ENCODE measurements at regions not wholly inside any gene's neighbourhood (a gene's known extent, or its start where the extent isn't known, plus 50 kb on each side); places are given as distances from the start of the nearest gene placed in this dataset.

GRCh38 chr1:98072047-98072446 lies 151.2 kb upstream of the DPYD start:
- Histone ChIP-seq H3K36me3 (ENCODE audit: control insufficient read depth in 4 of 4, insufficient read depth in 4 of 4, low read length in 4 of 4) (no peaks in the 10 kb centered on the region), H3K9ac (ENCODE audit: insufficient read depth in 1 of 2, low read length in 2 of 2) (no peak overlapping the region), H3K27me3 (ENCODE audit: control insufficient read depth in 3 of 3, insufficient read depth in 3 of 3, low read length in 2 of 3) (no peaks in the 10 kb centered on the region), H3K4me1 (ENCODE audit: control insufficient read depth in 5 of 5, insufficient read depth in 5 of 5, low read length in 5 of 5) (no peaks in the 10 kb centered on the region), H3K9me3 (ENCODE audit: control insufficient read depth in 4 of 4, insufficient read depth in 3 of 4, low read length in 3 of 4) (no peaks in the 10 kb centered on the region), H3K4me3 (no peak overlapping the region), H3K27ac (ENCODE audit: low read depth in 1 of 2, low read length in 1 of 2) (no peak overlapping the region)
- ATAC-seq (ENCODE audit: insufficient read depth, low FRiP score) (no peak), DNase-seq (no peak)
- 71 to 82% methylated on average over 2 of the region's 2 CpGs for WGBS, 2 donors
- no peak for TF ChIP-seq CTCF (IDR thresholded peaks at IDR 0.05; ENCODE audit: control extremely low read depth, extremely low read depth)

GRCh38 chr1:98068016-98068415 lies 147.2 kb upstream of the DPYD start:
- Histone ChIP-seq H3K27me3 (ENCODE audit: control insufficient read depth in 3 of 3, insufficient read depth in 3 of 3, low read length in 2 of 3) (no peaks in the 10 kb centered on the region), H3K36me3 (ENCODE audit: control insufficient read depth in 4 of 4, insufficient read depth in 4 of 4, low read length in 4 of 4) (no peaks in the 10 kb centered on the region), H3K9me3 (ENCODE audit: control insufficient read depth in 4 of 4, insufficient read depth in 3 of 4, low read length in 3 of 4) (no peaks in the 10 kb centered on the region), H3K4me3 (no peak overlapping the region), H3K27ac (ENCODE audit: low read depth in 1 of 2, low read length in 1 of 2) (no peak overlapping the region), H3K4me1 (ENCODE audit: control insufficient read depth in 5 of 5, insufficient read depth in 5 of 5, low read length in 5 of 5) (no peaks in the 10 kb centered on the region), H3K9ac (ENCODE audit: insufficient read depth in 1 of 2, low read length in 2 of 2) (no peak overlapping the region)
- no peak for ATAC-seq (ENCODE audit: insufficient read depth, low FRiP score)
- no peak for DNase-seq
- no peak for TF ChIP-seq CTCF (IDR thresholded peaks at IDR 0.05; ENCODE audit: control extremely low read depth, extremely low read depth)

GRCh38 chr1:98066911-98067310 lies 146.1 kb upstream of the DPYD start:
- Histone ChIP-seq H3K9me3 (ENCODE audit: control insufficient read depth in 4 of 4, insufficient read depth in 3 of 4, low read length in 3 of 4) (no peaks in the 10 kb centered on the region), H3K9ac (ENCODE audit: insufficient read depth in 1 of 2, low read length in 2 of 2) (no peak overlapping the region), H3K36me3 (ENCODE audit: control insufficient read depth in 4 of 4, insufficient read depth in 4 of 4, low read length in 4 of 4) (no peaks in the 10 kb centered on the region), H3K27ac (ENCODE audit: low read depth in 1 of 2, low read length in 1 of 2) (no peak overlapping the region), H3K4me3 (no peak overlapping the region), H3K27me3 (ENCODE audit: control insufficient read depth in 3 of 3, insufficient read depth in 3 of 3, low read length in 2 of 3) (no peaks in the 10 kb centered on the region), H3K4me1 (ENCODE audit: control insufficient read depth in 5 of 5, insufficient read depth in 5 of 5, low read length in 5 of 5) (no peaks in the 10 kb centered on the region)
- 99 to 100% methylated on average over 2 of the region's 2 CpGs for WGBS, 2 donors
- ATAC-seq (ENCODE audit: insufficient read depth, low FRiP score) = no peak
- DNase-seq = no peak
- TF ChIP-seq CTCF (IDR thresholded peaks at IDR 0.05; ENCODE audit: control extremely low read depth, extremely low read depth) = no peak

- Histone ChIP-seq H3K36me3 (ENCODE audit: control insufficient read depth in 4 of 4, insufficient read depth in 4 of 4, low read length in 4 of 4) (no peaks in the 10 kb centered on the region), H3K27me3 (ENCODE audit: control insufficient read depth in 3 of 3, insufficient read depth in 3 of 3, low read length in 2 of 3) (peaks cover 0 to 6% (median 5%) of the 10 kb centered on the region in 3 donors), H3K4me1 (ENCODE audit: control insufficient read depth in 5 of 5, insufficient read depth in 5 of 5, low read length in 5 of 5) (no peaks in the 10 kb centered on the region), H3K9ac (ENCODE audit: insufficient read depth in 1 of 2, low read length in 2 of 2) (no peak overlapping the region), H3K4me3 (no peak overlapping the region), H3K9me3 (ENCODE audit: control insufficient read depth in 4 of 4, insufficient read depth in 3 of 4, low read length in 3 of 4) (no peaks in the 10 kb centered on the region), H3K27ac (ENCODE audit: low read depth in 1 of 2, low read length in 1 of 2) (no peak overlapping the region)
- 55 to 82% methylated on average over 1 of the region's 1 CpG for WGBS, 2 donors
- ATAC-seq (ENCODE audit: insufficient read depth, low FRiP score) = no peak
- no peak for DNase-seq
- no peak for TF ChIP-seq CTCF (IDR thresholded peaks at IDR 0.05; ENCODE audit: control extremely low read depth, extremely low read depth)
Measured at GRCh38 chr1:98059620-98060019, 138.8 kb upstream of the DPYD start.
